H1 (cell line): ENCODE measurements at regions not wholly inside any gene's neighbourhood (a gene's known extent, or its start where the extent isn't known, plus 50 kb on each side); places are given as distances from the start of the nearest gene placed in this dataset.

Source experiments
- CTCF ChIA-PET: fragments of 300-600 bp; sonication (Branson Sonifier 250); formaldehyde crosslinking; loops from one replicate; lab custom pipeline; 2021; ENCODE audit not compliant: partially characterized antibody; lab: Charles Lee
- POLR2A ChIA-PET: fragments of 300-600 bp; sonication (Branson Sonifier 250); formaldehyde crosslinking; loops from one replicate; lab custom pipeline; 2021; ENCODE audit warnings: inconsistent platforms; ENCODE audit not compliant: partially characterized antibody; lab: Charles Lee
- DNase-seq, 2 experiments: peaks; one replicate each; pipeline versions ENCODE4 v3.0.0 to v3.0.0-alpha.2; 2010 to 2022; ENCODE audit warnings: low spot score in 2 of 2, low read depth in 1 of 2, mixed read lengths in 1 of 2
- FAIRE-seq: peaks from 2 replicates; lab custom pipeline; 2011; peaks lifted over from hg19 to GRCh38; lab: Jason Lieb, UNC
- H2AFZ ChIP-seq: 2 replicates; pipeline ENCODE4 v1.8.1; 2012; ENCODE audit warnings: low read length, inconsistent platforms
- H2AK5ac ChIP-seq: 2 replicates; pipeline ENCODE4 v1.6.1; 2013; ENCODE audit warnings: low read depth, low read length
- H2BK120ac ChIP-seq: replicated peaks from 2 replicates; pipeline ENCODE3; 2013; ENCODE audit warnings: low read depth, low read length, inconsistent platforms
- H2BK12ac ChIP-seq: 2 replicates; pipeline ENCODE4 v1.6.1; 2013; ENCODE audit warnings: low read depth, low read length
- H2BK15ac ChIP-seq: 2 replicates; pipeline ENCODE4 v1.6.1; 2013; ENCODE audit warnings: low read length
- H2BK20ac ChIP-seq: 2 replicates; pipeline ENCODE4 v1.6.1; 2013; ENCODE audit warnings: low read length
- H2BK5ac ChIP-seq: 2 replicates; pipeline ENCODE4 v1.6.1; 2013; ENCODE audit warnings: low read depth, low read length
- H3K14ac ChIP-seq: 2 replicates; pipeline ENCODE4 v1.6.1; 2013; ENCODE audit warnings: inconsistent platforms; ENCODE audit not compliant: insufficient read length
- H3K18ac ChIP-seq: 2 replicates; pipeline ENCODE4 v1.6.1; 2013; ENCODE audit warnings: low read length; ENCODE audit errors: extremely low read depth
- H3K23ac ChIP-seq: 2 replicates; pipeline ENCODE4 v1.6.1; 2013; ENCODE audit warnings: inconsistent platforms; ENCODE audit not compliant: insufficient read length
- H3K23me2 ChIP-seq: 2 replicates; pipeline ENCODE4 v1.6.1; 2013; ENCODE audit warnings: low read depth, low read length
- H3K27ac ChIP-seq: 2 replicates; pipeline ENCODE4 v1.6.1; 2011; ENCODE audit warnings: low read depth, low read length, inconsistent platforms
- H3K27me3 ChIP-seq, 4 experiments: replicated peaks in 1 of 4; 1 replicate in 1 of 4; 2 replicates in 3 of 4; pipeline versions ENCODE4 v1.6.1 to v1.8.1; 2011 to 2013; ENCODE audit warnings: low read length in 3 of 4, mild to moderate bottlenecking in 3 of 4, inconsistent platforms in 2 of 4, mixed read lengths in 2 of 4, moderate library complexity in 1 of 4; ENCODE audit not compliant: control insufficient read depth in 3 of 4, insufficient read depth in 3 of 4; ENCODE audit errors: extremely low read depth in 1 of 4
- H3K36me3 ChIP-seq, 4 experiments: 2 replicates each; pipeline versions ENCODE4 v1.6.1 to v1.8.1; 2011 to 2013; ENCODE audit warnings: mild to moderate bottlenecking in 4 of 4, low read length in 3 of 4, moderate library complexity in 2 of 4, control low read depth in 1 of 4, inconsistent platforms in 1 of 4; ENCODE audit not compliant: insufficient read depth in 4 of 4, control insufficient read depth in 2 of 4
- H3K4ac ChIP-seq: replicated peaks from 2 replicates; pipeline ENCODE3; 2013; ENCODE audit warnings: low read length, low read depth, mixed read lengths, inconsistent platforms; ENCODE audit not compliant: insufficient read length
- H3K4me1 ChIP-seq, 4 experiments: replicated peaks in 1 of 4; 1 replicate in 1 of 4; 2 replicates in 3 of 4; pipeline versions ENCODE4 v1.6.1 to v1.8.1; 2011 to 2013; ENCODE audit warnings: low read length in 3 of 4, inconsistent platforms in 2 of 4, mixed read lengths in 1 of 4; ENCODE audit not compliant: insufficient read depth in 4 of 4, control insufficient read depth in 3 of 4
- H3K4me2 ChIP-seq, 2 experiments: 2 replicates each; pipeline versions ENCODE4 v1.6.1 to v1.8.1; 2011 to 2013; ENCODE audit warnings: low read depth in 2 of 2, low read length in 2 of 2, control low read depth in 1 of 2, inconsistent platforms in 1 of 2, mild to moderate bottlenecking in 1 of 2; ENCODE audit not compliant: insufficient read depth in 1 of 2
- H3K4me3 ChIP-seq, 4 experiments: fragments of 200-600, 300-600 bp in 1 of 4; sonication (generic), shearing (Covaris generic), sonication (Bioruptor Twin) in 1 of 4; 2 replicates each; pipeline versions ENCODE4 v1.5.1 to v1.8.1; 2011 to 2016; ENCODE audit warnings: low read length in 4 of 4, low read depth in 3 of 4, control low read depth in 2 of 4, inconsistent platforms in 2 of 4, mild to moderate bottlenecking in 2 of 4, mixed read lengths in 1 of 4, moderate library complexity in 1 of 4; ENCODE audit not compliant: insufficient read depth in 2 of 4; ENCODE audit errors: extremely low read depth in 1 of 4
- H3K56ac ChIP-seq: replicated peaks from 2 replicates; pipeline ENCODE3; 2013; ENCODE audit warnings: low read depth, mild to moderate bottlenecking, mixed read lengths, low read length, inconsistent platforms; ENCODE audit not compliant: insufficient read length
- H3K79me1 ChIP-seq: 2 replicates; pipeline ENCODE4 v1.6.1; 2013; ENCODE audit warnings: low read depth, low read length, control low read depth
- H3K79me2 ChIP-seq, 2 experiments: 2 replicates each; pipeline versions ENCODE4 v1.6.1 to v1.8.1; 2012 to 2013; ENCODE audit warnings: low read length in 2 of 2, mild to moderate bottlenecking in 2 of 2, inconsistent platforms in 1 of 2; ENCODE audit not compliant: insufficient read depth in 2 of 2, control insufficient read depth in 1 of 2
- H3K9ac ChIP-seq, 4 experiments: replicated peaks in 1 of 4; 1 replicate in 1 of 4; 2 replicates in 3 of 4; pipeline versions ENCODE4 v1.6.1 to v1.8.1; 2011 to 2013; ENCODE audit warnings: low read depth in 3 of 4, low read length in 3 of 4, control low read depth in 2 of 4, mild to moderate bottlenecking in 2 of 4, moderate library complexity in 2 of 4, inconsistent platforms in 1 of 4; ENCODE audit errors: extremely low read depth in 1 of 4
- H3K9me3 ChIP-seq, 2 experiments: 2 replicates each; pipeline versions ENCODE4 v1.6.1 to v1.8.1; 2012 to 2013; ENCODE audit warnings: mild to moderate bottlenecking in 2 of 2, moderate library complexity in 2 of 2, control low read depth in 1 of 2, inconsistent platforms in 1 of 2, low read depth in 1 of 2, low read length in 1 of 2, mixed read lengths in 1 of 2; ENCODE audit not compliant: insufficient read depth in 2 of 2
- H4K20me1 ChIP-seq, 2 experiments: replicated peaks in 1 of 2; 2 replicates each; pipeline versions ENCODE3 to v1.8.1; 2011 to 2013; ENCODE audit warnings: inconsistent platforms in 2 of 2, low read length in 2 of 2, mild to moderate bottlenecking in 1 of 2; ENCODE audit not compliant: insufficient read depth in 2 of 2, control insufficient read depth in 1 of 2
- H4K5ac ChIP-seq: 2 replicates; pipeline ENCODE4 v1.6.1; 2013; ENCODE audit warnings: low read length, low read depth, mixed read lengths, inconsistent platforms; ENCODE audit not compliant: insufficient read length
- H4K8ac ChIP-seq: 2 replicates; pipeline ENCODE4 v1.8.0; 2013; ENCODE audit warnings: mild to moderate bottlenecking, moderate library complexity, low read length, inconsistent platforms; ENCODE audit not compliant: insufficient read depth; ENCODE audit errors: extremely low read depth
- H4K91ac ChIP-seq: replicated peaks from 2 replicates; pipeline ENCODE3; 2013; ENCODE audit warnings: low read length, mixed read lengths, inconsistent platforms; ENCODE audit not compliant: insufficient read length
- CTCF ChIP-seq, 3 experiments: IDR thresholded peaks; 1 replicate in 2 of 3; 2 replicates in 1 of 3; pipeline versions ENCODE4 v1.5.1 to v1.6.1; 2011; ENCODE audit warnings: low read length in 3 of 3, mild to moderate bottlenecking in 3 of 3, inconsistent platforms in 2 of 3, low read depth in 1 of 3, moderate library complexity in 1 of 3; ENCODE audit not compliant: insufficient read depth in 1 of 3; ENCODE audit errors: control extremely low read depth in 1 of 3
- FOSL1 ChIP-seq: IDR thresholded peaks from 2 replicates; pipeline ENCODE4 v1.6.1; 2011; ENCODE audit warnings: mild to moderate bottlenecking, low read depth, low read length, moderate library complexity; ENCODE audit not compliant: insufficient read depth
- RAD21 ChIP-seq, 2 experiments: IDR thresholded peaks in 1 of 2; conservative IDR thresholded peaks in 1 of 2; 2 replicates each; pipeline ENCODE4 v1.6.1; 2011; ENCODE audit warnings: low read depth in 2 of 2, low read length in 2 of 2, improper control_type of control experiment in 1 of 2, inconsistent platforms in 1 of 2, mild to moderate bottlenecking in 1 of 2, moderate library complexity in 1 of 2
- TAF1 ChIP-seq: IDR thresholded peaks from 2 replicates; pipeline ENCODE4 v1.6.1; 2011; ENCODE audit warnings: mild to moderate bottlenecking, low read depth, low read length
- TEAD4 ChIP-seq: IDR thresholded peaks from 2 replicates; pipeline ENCODE4 v1.6.1; 2012; ENCODE audit warnings: low read depth, low read length, inconsistent platforms, mixed read lengths
- YY1 ChIP-seq: IDR thresholded peaks from 2 replicates; pipeline ENCODE4 v1.6.1; 2011; ENCODE audit warnings: low read depth, mild to moderate bottlenecking, low read length
- WGBS, 2 experiments: shearing (Covaris generic) in 1 of 2; methylation state at CpG; one replicate each; pipeline versions ENCODE4 v1.1.6 to v1.1.7; 2013 to 2015; ENCODE audit warnings: low lambda C conversion rate in 2 of 2, mixed read lengths in 2 of 2, inconsistent platforms in 1 of 2, low coverage in 1 of 2, missing lambda C conversion rate in 1 of 2; ENCODE audit not compliant: insufficient replicate concordance in 2 of 2, insufficient coverage in 1 of 2, insufficient read length in 1 of 2; ENCODE audit errors: extremely low coverage in 1 of 2, missing lambda C conversion rate in 1 of 2; 5-methylcytosine and 5-hydroxymethylcytosine counted together

GRCh38 chr6:74870403-74870802 lies 335.4 kb downstream of the COL12A1 start:
- no peak for FAIRE-seq
- no peak overlapping the region for H4K5ac ChIP-seq
- WGBS, 2 experiments: 80% methylated on average over 2 of the region's 2 CpGs; no CpG with 5 or more reads in 1 of the 2 experiments
- no peaks in the 10 kb centered on the region for H3K79me2 ChIP-seq
- no peak overlapping the region for H3K9ac ChIP-seq
- H3K4me3 ChIP-seq: no peak overlapping the region
- H3K27me3 ChIP-seq: no peaks in the 10 kb centered on the region
- H2BK12ac ChIP-seq: no peak overlapping the region
- no peak overlapping the region for H4K91ac ChIP-seq
- H3K36me3 ChIP-seq: no peaks in the 10 kb centered on the region
- H3K4me1 ChIP-seq: no peaks in the 10 kb centered on the region
- no peak overlapping the region for H2BK5ac ChIP-seq
- H2BK120ac ChIP-seq: no peak overlapping the region
- no peak overlapping the region for H2BK15ac ChIP-seq
- no peak for DNase-seq
- no peaks in the 10 kb centered on the region for H3K79me1 ChIP-seq
- H2AFZ ChIP-seq: no peak overlapping the region
- ChIA-PET CTCF (interaction anchor here (0.6 to 1.2 kb wide), 4 partner anchors 12 to 719 kb away, joined by 3 read pairs; no protein-coding TSS in a partner anchor), POLR2A (no interaction called here)
- H3K4me2 ChIP-seq: no peak overlapping the region
- peaks cover 0 to 2% of the 10 kb centered on the region in 2 experiments; a peak in 2 of 4 replicates for H3K9me3 ChIP-seq
- no peaks in the 10 kb centered on the region for H3K23me2 ChIP-seq
- no peak overlapping the region for H3K18ac ChIP-seq
- no peak overlapping the region for H2BK20ac ChIP-seq
- H4K20me1 ChIP-seq: no peaks in the 10 kb centered on the region
- no peak overlapping the region for H3K56ac ChIP-seq
- no peak overlapping the region for H3K4ac ChIP-seq
- no peak overlapping the region for H4K8ac ChIP-seq
- H2AK5ac ChIP-seq: no peak overlapping the region
- peak in 1 of 3 experiments; percentile 25; a peak in 2 of 4 replicates for TF ChIP-seq CTCF (IDR thresholded peaks at IDR 0.05; ENCODE audit: control extremely low read depth in 1 of 3, insufficient read depth in 1 of 3, low read depth in 1 of 3, low read length in 3 of 3)
- TF ChIP-seq YY1: no peak
- 0 out of 2 replicates have a peak, but pooled peaks have one; percentile 16 for TF ChIP-seq TEAD4
- no peak for TF ChIP-seq TAF1
- TF ChIP-seq RAD21 (IDR thresholded peaks at IDR 0.05 in 1 of 2, conservative IDR thresholded peaks at IDR 0.05 in 1 of 2; ENCODE audit: low read depth in 2 of 2, low read length in 2 of 2): peak in 1 of 2 experiments; percentile 20; a peak in 1 of 4 replicates
- no peak for TF ChIP-seq FOSL1
- H3K27ac ChIP-seq: no peak overlapping the region
- no peak overlapping the region for H3K23ac ChIP-seq
- H3K14ac ChIP-seq: no peak overlapping the region
